ENCODE measurements at regions not wholly inside any gene's neighbourhood (a gene's known extent, or its start where the extent isn't known, plus 50 kb on each side); places are given as distances from the start of the nearest gene placed in this dataset.
"Not testable (repeated sequence)": the region's sequence is repeated elsewhere in the genome, so short reads cannot be mapped to it uniquely, and the experiment has no call there.

DNA sequence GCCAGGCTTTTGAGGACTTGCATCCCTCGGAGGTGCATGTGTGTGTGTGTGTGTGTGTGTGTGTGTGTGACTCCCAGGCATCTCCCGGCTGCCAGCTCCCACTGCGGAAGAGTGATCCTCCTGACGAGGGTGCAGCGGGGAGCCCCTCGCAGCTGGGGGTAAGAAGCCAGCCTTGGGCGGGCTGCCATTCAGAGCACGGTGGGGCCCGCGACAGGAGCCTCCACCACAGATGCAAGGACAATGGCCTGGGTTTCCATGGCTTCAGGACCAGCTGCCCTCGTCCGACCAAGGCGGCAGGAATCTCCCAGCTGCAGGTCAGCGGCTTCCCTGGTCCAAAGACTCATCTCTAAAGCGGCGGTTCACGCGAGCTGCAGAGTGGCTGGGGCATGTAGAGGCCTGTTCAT, 908.5 kb downstream of the BRD1 start:
- DNase-seq (ENCODE audit: low read depth in 2 of 2, low spot score in 1 of 2), result no peak

DNA sequence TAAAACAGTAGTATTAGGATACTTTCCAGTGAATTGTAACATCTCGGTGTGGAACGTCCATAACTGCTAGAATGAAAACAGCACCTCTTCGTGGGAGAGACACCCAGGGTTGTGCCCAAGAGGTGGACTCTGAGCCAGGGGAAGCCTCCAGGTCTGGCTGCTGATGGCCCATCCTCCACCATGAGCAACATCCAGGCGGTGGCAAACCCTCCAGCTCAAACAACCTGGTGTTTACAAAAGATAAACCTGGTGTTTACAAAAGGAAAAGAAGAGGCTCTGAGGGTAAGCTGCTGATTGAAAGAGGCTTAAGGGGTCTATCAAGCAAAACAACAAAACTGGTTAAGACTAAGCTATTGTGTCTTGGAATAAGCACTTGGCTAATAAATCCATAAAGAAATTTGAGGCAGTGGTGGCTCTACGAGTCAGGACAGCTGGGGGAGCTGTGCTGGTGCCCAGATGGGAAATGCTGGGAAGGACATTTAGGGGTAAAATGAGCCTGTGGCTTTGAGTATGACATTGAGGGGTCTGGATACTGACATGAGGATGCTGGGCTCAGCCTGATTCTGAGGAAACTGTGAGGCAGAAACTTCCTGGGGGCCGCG, 909.0 kb downstream of the BRD1 start:
- no peak for DNase-seq (ENCODE audit: low read depth in 2 of 2, low spot score in 1 of 2)

DNA sequence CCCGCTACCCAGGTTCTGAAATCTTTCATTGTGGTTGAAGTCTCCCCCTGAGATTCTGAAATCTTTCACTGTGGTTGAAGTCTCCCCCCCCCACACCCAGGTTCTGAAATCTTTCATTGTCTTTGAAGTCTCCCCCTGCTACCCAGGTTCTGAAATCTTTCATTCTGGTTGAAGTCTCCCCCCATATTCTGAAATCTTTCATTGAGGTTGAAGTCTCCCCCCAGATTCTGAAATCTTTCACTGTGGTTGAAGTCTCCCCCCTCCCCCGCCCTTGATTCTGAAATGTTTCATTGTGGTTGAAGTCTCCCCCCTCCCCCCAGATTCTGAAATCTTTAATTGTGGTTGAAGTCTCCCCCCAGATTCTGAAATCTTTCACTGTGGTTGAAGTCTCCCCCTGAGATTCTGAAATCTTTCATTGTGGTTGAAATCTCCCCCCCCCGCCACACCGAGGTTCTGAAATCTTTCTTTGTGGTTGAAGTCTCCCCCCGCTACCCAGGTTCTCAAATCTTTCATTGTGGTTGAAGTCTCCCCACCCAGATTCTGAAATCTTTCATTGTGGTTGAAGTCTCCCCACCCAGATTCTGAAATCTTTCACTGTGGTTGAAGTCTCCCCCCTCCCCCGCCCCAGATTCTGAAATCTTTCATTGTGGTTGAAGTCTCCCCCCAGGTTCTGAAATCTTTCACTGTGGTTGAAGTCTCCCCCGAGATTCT, 915.2 kb downstream of the BRD1 start:
- not testable (repeated sequence) for DNase-seq (ENCODE audit: low read depth in 2 of 2, low spot score in 1 of 2)

DNA sequence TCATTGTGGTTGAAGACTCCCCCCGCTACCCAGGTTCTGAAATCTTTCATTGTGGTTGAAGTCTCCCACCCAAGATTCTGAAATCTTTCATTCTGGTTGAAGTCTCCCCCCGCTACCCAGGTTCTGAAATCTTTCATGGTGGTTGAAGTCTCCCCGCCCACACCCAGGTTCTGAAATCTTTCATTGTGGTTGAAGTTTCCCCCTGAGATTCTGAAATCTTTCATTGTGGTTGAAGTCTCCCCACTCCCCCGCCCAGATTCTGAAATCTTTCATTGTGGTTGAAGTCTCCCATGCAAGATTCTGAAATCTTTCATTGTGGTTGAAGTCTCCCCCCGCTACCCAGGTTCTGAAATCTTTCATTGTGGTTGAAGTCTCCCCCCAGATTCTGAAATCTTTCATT, 916.0 kb downstream of the BRD1 start:
- not testable (repeated sequence) for DNase-seq (ENCODE audit: low read depth in 2 of 2, low spot score in 1 of 2)

DNA sequence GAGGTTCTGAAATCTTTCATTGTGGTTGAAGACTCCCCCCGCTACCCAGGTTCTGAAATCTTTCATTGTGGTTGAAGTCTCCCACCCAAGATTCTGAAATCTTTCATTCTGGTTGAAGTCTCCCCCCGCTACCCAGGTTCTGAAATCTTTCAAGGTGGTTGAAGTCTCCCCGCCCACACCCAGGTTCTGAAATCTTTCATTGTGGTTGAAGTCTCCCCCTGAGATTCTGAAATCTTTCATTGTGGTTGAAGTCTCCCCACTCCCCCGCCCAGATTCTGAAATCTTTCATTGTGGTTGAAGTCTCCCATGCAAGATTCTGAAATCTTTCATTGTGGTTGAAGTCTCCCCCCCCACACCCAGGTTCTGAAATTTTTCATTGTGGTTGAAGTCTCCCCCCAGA, 916.6 kb downstream of the BRD1 start:
- not testable (repeated sequence) for DNase-seq (ENCODE audit: low read depth in 2 of 2, low spot score in 1 of 2)

DNA sequence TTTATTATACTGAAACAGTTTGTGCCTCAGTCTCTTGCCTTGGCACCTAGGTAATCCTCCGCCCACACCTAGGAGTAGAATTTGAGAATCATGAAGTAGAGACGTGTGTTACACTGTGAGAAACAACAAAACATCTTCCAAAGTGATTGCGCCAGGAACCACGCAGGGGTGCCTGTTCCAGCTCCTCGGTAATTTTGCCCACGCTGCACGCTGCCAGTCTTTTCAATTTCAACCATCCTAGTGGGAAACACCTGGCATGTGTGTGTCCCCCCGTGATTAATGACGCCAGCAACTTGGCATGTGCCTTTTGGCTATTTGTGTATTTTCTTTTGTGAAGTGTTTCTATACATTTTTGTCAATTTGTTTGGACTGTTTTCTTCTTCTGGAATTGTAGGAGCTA, 919.1 kb downstream of the BRD1 start:
- DNase-seq (ENCODE audit: low read depth in 2 of 2, low spot score in 1 of 2), result no peak

DNA sequence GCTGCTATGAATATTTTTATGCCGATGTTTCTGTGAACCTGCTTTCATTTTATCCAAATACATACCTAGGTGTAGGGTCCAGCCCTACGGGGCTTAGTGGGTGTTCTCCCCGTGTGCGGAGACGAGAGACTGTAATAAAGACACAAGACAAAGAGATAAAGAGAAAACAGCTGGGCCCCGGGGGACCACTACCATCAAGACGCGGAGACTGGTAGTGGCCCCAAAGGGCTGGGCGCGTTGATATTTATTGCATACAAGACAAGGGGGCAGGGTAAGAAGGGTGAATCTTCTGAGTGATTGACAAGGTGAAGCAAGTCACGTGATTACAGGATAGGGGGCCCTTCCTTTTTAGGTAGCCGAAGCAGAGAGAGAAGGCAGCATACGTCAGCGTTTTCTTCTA, 920.1 kb downstream of the BRD1 start:
- DNase-seq (ENCODE audit: low read depth in 2 of 2, low spot score in 1 of 2), result no peak

DNA sequence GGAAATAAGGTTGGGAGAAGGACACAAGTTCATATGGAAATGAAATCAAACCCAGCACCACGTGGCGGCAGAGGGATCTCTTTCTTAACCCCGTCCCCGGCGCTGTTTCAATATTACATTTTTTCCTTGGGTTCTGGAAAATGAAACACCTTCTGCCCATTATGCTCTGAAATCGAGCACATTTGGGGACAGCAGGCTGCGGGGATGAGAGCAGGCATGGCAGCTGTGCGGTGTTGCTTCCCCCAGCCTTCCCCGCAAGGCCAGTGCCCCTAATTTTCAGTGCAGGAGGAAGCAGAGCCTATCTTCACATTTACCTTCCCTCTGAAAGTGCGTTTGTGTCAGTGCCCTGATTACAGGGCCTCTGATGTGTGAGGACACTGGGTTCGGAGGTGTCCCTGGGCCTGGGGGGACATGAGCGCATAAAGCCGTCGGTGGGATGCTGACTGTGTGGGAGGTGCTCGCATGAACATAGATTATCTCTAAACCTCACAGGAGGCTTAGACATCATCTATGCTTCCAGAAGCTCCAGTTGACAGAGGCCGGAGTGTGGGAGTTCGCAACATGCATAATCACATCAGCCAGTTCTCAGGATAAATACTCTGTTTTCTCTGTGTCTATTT, 921.3 kb downstream of the BRD1 start:
- DNase-seq (ENCODE audit: low read depth in 2 of 2, low spot score in 1 of 2), result no peak

DNA sequence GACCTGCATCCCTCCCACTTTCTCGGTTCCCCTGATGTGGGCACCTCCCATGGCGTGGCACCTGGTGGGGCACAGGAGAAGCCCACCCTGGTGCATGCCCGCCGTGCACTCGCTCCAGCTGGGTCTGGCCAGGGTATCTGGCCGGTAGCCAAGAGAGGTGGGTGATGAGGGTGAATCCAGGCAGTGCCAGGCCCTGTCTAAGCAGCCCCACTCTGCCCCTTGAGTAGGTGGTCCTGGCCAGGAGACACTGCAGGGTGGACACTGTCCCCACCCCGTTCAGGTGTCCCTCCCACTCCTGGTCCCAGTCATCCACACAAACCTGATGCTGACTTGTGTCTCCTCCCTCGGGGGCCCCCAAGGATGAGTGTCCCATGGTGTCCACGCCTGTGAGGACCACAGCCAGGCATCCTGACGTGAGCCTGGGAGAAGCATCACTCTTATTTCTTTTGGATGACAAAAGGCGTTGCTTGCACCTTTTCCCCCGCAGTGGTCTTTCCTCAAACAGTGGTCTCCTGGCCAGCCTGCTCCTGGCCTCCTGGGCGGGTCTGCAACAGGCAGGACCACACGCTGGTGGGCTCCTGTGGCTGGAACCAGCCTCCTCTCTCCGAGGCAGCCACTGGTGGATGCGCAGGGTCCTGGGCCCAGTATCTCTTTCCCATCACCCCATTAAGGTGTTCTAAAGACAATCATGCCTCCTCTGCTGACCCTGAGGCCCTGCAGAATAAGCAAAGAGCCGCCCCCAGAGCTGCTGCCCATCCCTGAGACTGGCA, 922.3 kb downstream of the BRD1 start:
- DNase-seq (ENCODE audit: low read depth in 2 of 2, low spot score in 1 of 2), result no peak

DNA sequence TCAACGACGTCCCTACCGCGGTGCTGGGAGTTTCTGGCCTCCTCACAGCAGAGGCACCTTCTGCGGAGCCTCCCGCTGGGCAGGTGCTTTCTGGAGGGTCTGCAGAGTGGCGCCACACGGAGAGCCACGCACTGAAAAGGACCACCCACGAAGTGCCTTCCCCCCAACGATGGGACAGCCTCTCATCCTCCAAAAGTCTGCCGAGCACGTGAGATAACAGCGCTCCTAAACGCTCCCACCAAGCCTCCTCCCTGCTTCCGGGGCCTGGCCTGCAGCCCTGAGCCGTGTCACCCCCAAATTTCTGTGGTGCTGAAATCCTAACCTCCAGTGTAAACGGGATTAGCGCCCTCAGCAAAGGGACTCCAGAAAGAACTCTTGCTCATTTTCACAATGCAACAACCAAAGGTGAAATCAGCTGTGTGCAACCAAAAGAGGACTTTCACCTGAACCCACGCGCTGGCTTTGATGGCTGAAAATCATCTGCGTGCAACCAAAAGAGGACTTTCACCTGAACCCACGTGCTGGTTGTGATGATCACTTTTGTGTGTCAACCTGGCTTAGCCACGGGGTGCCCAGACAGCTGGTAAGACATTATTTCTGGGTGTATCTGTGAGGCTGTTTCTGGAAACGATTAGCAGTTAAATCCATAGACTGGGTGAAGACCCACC, 924.6 kb downstream of the BRD1 start:
- DNase-seq (ENCODE audit: low read depth in 2 of 2, low spot score in 1 of 2), result no peak

DNA sequence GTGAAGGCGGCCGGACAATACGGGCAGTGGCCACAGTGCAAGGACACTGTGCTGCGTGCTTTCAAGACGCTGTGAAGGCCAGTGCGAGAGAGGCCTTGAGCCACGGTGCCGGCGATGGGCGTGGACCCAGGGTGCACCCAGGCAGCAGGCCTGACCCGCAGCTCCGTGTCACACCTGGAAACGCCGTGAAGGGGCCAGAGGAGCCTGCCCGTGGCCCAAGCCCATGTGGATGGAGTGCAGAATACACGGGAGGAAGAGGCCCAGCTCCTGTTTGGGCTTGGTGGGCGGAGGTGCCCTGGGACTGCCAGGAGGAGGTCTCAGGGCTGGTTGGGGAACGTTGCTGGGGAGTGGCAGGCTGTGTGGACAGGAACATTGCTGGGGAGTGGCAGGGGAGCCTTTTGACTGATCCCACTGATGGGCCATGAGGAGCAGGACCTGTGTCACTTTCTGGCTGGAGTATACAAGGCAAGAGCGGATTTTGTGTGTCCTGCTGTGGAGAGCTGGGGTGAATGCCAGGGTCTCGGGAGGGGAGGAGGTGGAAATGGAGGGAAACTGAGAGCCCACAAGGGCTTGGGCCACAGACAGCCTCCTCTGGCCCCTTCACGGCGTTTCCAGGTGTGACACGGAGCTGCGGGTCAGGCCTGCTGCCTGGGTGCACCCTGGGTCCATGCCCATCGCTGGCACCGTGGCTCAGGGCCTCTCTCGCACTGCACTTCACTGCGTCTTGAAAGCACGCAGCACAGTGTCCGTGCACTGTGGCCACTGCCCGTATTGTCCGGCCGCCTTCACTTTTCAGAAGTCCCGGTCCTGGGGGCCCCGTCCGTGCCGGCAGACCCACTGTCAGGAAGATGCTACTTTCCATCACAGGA, 925.4 kb downstream of the BRD1 start:
- DNase-seq (ENCODE audit: low read depth in 2 of 2, low spot score in 1 of 2), result no peak

DNA sequence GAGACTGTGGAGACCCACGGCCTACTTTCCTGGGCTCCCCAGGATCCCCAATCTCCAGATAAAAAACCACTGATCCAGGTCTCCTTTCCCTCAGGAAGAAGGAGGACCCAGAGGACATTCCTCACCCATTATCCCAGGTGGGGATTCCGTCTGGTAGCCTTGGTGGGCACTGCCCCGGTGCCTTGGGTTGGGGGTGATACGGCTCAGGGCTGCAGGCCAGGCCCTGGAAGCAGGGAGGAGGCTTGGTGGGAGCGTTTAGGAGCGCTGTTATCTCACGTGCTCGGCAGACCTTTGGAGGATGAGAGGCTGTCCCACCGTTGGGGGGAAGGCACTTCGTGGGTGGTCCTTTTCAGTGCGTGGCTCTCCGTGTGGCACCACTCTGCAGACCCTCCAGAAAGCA, 926.3 kb downstream of the BRD1 start:
- no peak for DNase-seq (ENCODE audit: low read depth in 2 of 2, low spot score in 1 of 2)

DNA sequence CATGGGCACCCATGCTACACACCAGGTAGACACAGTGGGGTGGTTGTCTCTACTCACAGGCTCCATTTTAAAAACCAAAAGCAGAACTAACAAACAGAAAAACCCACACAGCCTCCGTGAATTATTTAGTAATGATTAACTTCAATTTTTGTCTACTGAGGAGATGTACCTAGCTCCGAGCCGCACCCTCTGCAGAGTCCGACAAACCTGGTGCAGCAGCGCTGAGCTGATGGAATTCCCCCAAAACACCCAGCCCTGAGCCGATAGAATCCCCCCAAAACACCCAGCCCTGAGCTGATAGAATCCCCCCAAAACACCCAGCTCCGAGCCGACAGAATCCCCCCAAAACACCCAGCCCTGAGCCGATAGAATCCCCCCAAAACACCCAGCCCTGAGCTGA, 927.0 kb downstream of the BRD1 start:
- no peak for DNase-seq (ENCODE audit: low read depth in 2 of 2, low spot score in 1 of 2)

DNA sequence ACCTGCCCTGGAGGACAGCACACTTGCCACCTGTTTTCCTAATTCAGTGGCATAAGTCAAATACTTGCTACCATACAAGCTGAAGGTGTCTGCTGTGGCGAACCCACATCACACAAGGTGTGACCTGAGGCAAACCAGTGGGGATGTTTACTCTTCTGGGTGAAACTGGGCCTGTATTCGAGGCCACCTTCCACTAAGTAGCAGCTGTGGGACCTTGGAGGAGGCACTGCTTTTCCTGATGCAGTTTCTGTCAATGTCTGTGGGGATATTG, 927.4 kb downstream of the BRD1 start:
- DNase-seq (ENCODE audit: low read depth in 2 of 2, low spot score in 1 of 2), result no peak

DNA sequence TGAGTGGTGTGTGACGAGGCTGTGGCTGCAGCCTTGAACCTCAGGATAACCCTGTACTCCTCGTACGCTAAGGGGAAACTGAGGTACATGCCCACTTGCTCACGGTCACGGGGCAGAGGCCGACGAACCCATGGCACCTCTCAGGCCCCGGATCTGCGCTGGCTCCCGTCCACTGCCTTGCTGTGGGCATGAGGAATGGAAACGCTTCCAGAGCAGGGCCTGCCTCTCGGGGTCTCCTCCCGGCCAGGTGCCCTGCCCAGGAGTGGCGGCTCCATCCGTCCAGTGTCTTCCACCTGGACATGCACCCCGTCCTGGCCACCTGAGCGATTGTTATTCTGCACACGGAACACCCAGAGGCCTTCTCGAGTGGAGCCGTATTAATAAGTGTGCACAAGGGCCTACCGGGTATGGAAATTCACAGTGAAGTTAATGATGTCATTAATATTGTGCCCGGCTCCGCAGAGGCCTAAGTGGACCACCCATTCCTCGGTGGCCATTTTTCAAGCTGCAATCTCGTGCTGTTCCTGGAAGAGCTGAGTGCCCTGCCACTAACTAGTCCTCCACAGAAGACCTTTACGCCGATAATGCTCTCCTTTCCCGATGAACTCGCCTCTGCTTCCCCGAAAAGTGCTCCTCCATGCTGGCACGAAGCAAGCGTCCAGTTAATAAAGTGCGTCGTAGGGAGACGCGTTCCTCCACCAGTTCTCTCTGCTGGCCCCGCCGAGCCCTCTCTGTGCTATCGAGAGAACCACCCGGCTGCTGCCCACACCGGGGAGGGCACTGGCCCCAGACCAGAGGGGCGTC, 927.9 kb downstream of the BRD1 start:
- no peak for DNase-seq (ENCODE audit: low read depth in 2 of 2, low spot score in 1 of 2)

DNA sequence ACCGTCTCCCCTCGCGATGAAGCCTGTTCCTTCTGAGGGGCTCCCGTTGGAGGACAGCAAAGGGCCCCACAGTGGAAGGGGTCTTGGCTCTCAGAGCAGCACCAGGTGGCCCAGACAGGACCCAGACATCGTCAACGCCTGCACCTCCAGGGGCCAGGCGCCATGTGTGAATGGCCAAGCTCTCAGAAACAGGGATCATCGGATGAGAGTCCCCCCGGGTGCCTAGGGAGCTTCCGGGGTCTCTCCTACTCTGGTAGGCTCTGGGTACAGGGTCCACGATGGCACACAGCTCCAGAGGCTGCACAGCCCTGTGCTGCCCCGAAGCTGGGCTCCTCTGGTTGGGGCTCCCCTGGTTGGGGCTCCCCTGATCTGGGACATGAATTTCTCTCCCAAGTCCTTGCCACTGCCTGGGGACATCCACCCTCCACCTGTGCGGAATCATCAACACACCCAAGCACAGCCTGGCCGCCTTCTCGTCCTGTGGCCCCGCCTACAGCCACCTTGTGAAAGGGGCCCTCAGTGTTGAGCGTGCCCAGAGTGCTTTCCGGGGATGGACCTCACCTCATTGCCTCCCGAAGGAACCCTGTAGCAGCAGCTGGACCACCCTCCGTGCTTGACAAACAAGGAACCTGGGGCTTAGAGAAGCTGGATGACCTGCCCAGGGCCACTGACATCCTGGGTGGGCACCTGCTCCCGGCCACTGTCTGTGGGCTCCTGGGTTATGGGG, 929.0 kb downstream of the BRD1 start:
- DNase-seq (ENCODE audit: low read depth in 2 of 2, low spot score in 1 of 2), result no peak

DNA sequence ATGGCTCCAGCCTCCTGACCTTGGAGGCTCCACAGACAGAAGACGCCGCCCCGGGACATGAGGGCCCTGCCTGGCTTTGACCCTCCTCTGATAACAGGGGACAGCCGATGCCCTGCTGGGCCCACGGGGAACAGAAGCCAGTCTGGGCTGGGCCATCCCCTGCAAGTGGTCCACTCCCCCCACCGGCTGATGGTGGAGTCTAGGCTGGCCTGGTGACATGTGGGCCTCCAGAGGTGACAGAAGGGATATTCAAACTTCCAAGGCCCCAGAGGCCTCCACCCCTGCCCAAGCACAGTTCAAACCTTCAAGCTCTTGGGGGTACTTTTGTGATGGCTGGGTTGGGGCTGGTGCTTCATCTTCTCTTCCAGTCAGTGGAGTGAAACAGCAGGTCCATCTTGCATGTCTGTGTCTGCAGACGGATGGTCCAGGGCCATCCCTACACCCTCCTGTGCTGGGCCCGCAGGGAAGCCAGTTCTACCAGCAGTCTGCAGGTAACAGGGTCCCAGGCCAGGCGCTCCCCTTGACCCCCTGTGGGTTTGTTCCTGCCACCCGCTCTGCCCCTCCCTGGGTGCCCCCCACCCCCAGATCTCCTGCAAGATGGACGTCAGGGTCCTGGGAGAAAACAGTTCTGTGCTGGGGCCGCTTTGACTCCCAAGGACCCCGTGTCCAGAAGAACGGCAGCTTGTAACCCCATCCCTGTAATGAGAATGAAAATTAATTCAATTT, 929.9 kb downstream of the BRD1 start:
- no peak for DNase-seq (ENCODE audit: low read depth in 2 of 2, low spot score in 1 of 2)

DNA sequence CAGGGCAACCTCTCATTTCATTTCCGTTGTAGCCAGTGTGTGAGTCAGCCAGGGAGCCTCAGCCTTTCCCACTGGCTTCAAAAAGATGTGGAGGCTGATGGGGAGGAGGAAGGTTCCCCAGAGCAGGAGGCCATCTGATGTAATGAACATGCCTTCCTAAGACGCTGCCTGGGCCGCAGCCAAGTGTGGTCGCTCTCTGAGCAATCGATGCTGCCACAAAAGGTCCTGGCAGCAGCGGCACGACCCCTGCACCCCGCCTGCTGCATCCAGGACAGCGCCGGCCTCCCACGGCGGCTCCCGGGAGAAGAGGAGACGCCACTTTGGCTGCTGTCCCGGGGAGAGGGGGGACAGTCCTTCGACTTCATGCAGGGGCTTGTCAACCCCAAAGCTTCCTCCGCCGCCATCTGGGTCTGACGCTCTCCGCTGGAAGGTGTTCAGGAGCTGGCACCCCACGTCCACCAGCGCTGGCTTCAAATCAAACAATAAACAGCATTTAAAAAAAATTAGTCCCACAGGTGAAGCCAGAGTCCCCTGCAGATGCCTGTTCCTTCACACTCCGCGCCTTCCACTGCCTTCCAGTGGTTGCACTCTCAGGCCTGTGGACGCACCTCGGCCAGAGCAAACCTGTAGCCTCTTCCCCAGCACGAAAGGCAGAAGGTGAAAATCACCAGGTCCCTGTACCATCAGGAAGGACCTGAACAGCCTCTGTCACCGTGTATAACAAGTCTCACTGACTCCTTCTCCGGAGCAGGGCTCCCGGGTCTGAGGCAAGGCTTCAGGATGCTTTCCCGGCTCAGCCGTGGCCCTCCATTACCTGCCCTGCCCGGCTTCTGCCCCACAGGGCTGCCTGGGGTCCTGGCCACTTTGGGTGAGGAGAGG, 930.7 kb downstream of the BRD1 start:
- DNase-seq (ENCODE audit: low read depth in 2 of 2, low spot score in 1 of 2), result no peak

Measured in stimulated activated CD8-positive, alpha-beta memory T cell treated with anti-CD3 and anti-CD28 coated beads, Interleukin-4, amount 100 ng/mL, for 4 hours (primary cell).